IMR-90 (cell line): ENCODE measurements at regions not wholly inside any gene's neighbourhood (a gene's known extent, or its start where the extent isn't known, plus 50 kb on each side); places are given as distances from the start of the nearest gene placed in this dataset.

Experiments
- ATAC-seq: fragments of 200-7000 bp; cut with Tn5 transposase; 2 replicates; pipeline ENCODE4 v1.9.1; 2020; ENCODE audit warnings: low read depth, mild to moderate bottlenecking, moderate library complexity
- BruUV-seq: library from RNA; stranded (reverse); fragments of 400-500 nt; replicated peaks from 2 replicates; lab custom pipeline; 2021; lab: Mats Ljungman, UMichigan
- CTCF ChIA-PET: fragments of 300-600 bp; formaldehyde crosslinking; extraction: SDS; loops from one replicate; lab custom pipeline; 2021; ENCODE audit warnings: antibody characterized with exemption; lab: Yijun Ruan, JAX
- POLR2A ChIA-PET: fragments of 300-600 bp; sonication (Branson Sonifier 250); formaldehyde crosslinking; loops from one replicate; lab custom pipeline; 2022; ENCODE audit warnings: antibody characterized with exemption; ENCODE audit not compliant: unreplicated experiment; lab: Charles Lee
- DNase-seq: peaks from one replicate; pipeline ENCODE4 v3.0.0; 2013
- H2AFZ ChIP-seq: replicated peaks from 2 replicates; pipeline ENCODE3; 2013; ENCODE audit warnings: low read length, mild to moderate bottlenecking; ENCODE audit not compliant: poor library complexity
- H2AK5ac ChIP-seq: 2 replicates; pipeline ENCODE4 v1.6.1; 2013; ENCODE audit warnings: low read depth, low read length, inconsistent platforms
- H2AK9ac ChIP-seq: replicated peaks from 2 replicates; pipeline ENCODE3; 2013; ENCODE audit warnings: mild to moderate bottlenecking, low read depth, low read length, moderate library complexity; ENCODE audit not compliant: poor library complexity
- H2BK120ac ChIP-seq: 2 replicates; pipeline ENCODE4 v1.6.1; 2013; ENCODE audit warnings: low read depth, low read length, inconsistent platforms
- H2BK15ac ChIP-seq: 3 replicates; pipeline ENCODE4 v1.6.1; 2013; ENCODE audit warnings: low read depth, low read length, inconsistent platforms
- H2BK20ac ChIP-seq: 2 replicates; pipeline ENCODE4 v1.6.1; 2013; ENCODE audit warnings: low read depth, mild to moderate bottlenecking, inconsistent platforms, low read length, moderate library complexity
- H2BK5ac ChIP-seq: 2 replicates; pipeline ENCODE4 v1.6.1; 2013; ENCODE audit warnings: mild to moderate bottlenecking, low read depth, low read length, inconsistent platforms; ENCODE audit not compliant: poor library complexity, severe bottlenecking
- H3K14ac ChIP-seq: replicated peaks from 2 replicates; pipeline ENCODE4 v1.6.1; 2013; ENCODE audit warnings: low read depth, low read length, inconsistent platforms
- H3K18ac ChIP-seq: 2 replicates; pipeline ENCODE4 v1.6.1; 2013; ENCODE audit warnings: low read depth, low read length, control low read depth
- H3K23ac ChIP-seq: 2 replicates; pipeline ENCODE4 v1.6.1; 2013; ENCODE audit warnings: low read depth, low read length, inconsistent platforms
- H3K27ac ChIP-seq: 2 replicates; pipeline ENCODE4 v1.5.1; 2013; ENCODE audit warnings: mild to moderate bottlenecking, control low read depth, low read length; ENCODE audit not compliant: insufficient read depth
- H3K27me3 ChIP-seq: 2 replicates; pipeline ENCODE4 v1.6.1; 2013; ENCODE audit warnings: low read length; ENCODE audit not compliant: control insufficient read depth, insufficient read depth
- H3K36me3 ChIP-seq: 2 replicates; pipeline ENCODE4 v1.6.1; 2013; ENCODE audit warnings: low read length, mixed read lengths; ENCODE audit not compliant: control insufficient read depth, insufficient read depth
- H3K4ac ChIP-seq: 2 replicates; pipeline ENCODE4 v1.6.1; 2013; ENCODE audit warnings: low read depth, low read length, inconsistent platforms
- H3K4me1 ChIP-seq: 2 replicates; pipeline ENCODE4 v1.6.1; 2013; ENCODE audit warnings: low read length, mixed read lengths; ENCODE audit not compliant: control insufficient read depth, insufficient read depth
- H3K4me2 ChIP-seq: 2 replicates; pipeline ENCODE4 v1.6.1; 2013; ENCODE audit warnings: low read depth, mild to moderate bottlenecking, control low read depth, low read length, moderate library complexity
- H3K4me3 ChIP-seq: 2 replicates; pipeline ENCODE4 v1.5.1; 2013; ENCODE audit warnings: low read depth, mild to moderate bottlenecking, control low read depth, low read length, moderate library complexity; ENCODE audit not compliant: insufficient read depth
- H3K56ac ChIP-seq: 2 replicates; pipeline ENCODE4 v1.6.1; 2013; ENCODE audit warnings: low read length, inconsistent platforms; ENCODE audit not compliant: insufficient read depth; ENCODE audit errors: extremely low read depth
- H3K79me1 ChIP-seq, 2 experiments: 2 replicates each; pipeline ENCODE4 v1.6.1; 2013; ENCODE audit warnings: low read length in 2 of 2, inconsistent platforms in 1 of 2, low read depth in 1 of 2
- H3K9ac ChIP-seq: 2 replicates; pipeline ENCODE4 v1.6.1; 2013; ENCODE audit warnings: low read depth, low read length, control low read depth
- H3K9me1 ChIP-seq: 2 replicates; pipeline ENCODE4 v1.6.1; 2013; ENCODE audit warnings: low read length, inconsistent platforms; ENCODE audit not compliant: insufficient read depth
- H3K9me3 ChIP-seq: 2 replicates; pipeline ENCODE4 v1.6.1; 2013; ENCODE audit warnings: low read length; ENCODE audit not compliant: control insufficient read depth, insufficient read depth
- H4K20me1 ChIP-seq: 2 replicates; pipeline ENCODE4 v1.6.1; 2013; ENCODE audit warnings: low read length, inconsistent platforms; ENCODE audit not compliant: insufficient read depth
- H4K5ac ChIP-seq: 2 replicates; pipeline ENCODE4 v1.6.1; 2013; ENCODE audit warnings: mild to moderate bottlenecking, low read depth, low read length, control low read depth
- H4K8ac ChIP-seq, 2 experiments: 2 replicates each; pipeline ENCODE4 v1.6.1; 2013; ENCODE audit warnings: low read depth in 2 of 2, low read length in 2 of 2, control low read depth in 1 of 2, inconsistent platforms in 1 of 2
- H4K91ac ChIP-seq: 2 replicates; pipeline ENCODE4 v1.6.1; 2013; ENCODE audit warnings: low read depth, low read length, inconsistent platforms; ENCODE audit not compliant: insufficient read depth
- CEBPB ChIP-seq: IDR thresholded peaks from 2 replicates; pipeline ENCODE4 v1.6.1; 2012; ENCODE audit warnings: low read depth, low read length, improper control_type of control experiment
- CHD1 ChIP-seq: IDR thresholded peaks from 2 replicates; pipeline ENCODE4 v1.6.1; 2012; ENCODE audit warnings: low read depth, low read length, improper control_type of control experiment
- MAFK ChIP-seq: IDR thresholded peaks from 2 replicates; pipeline ENCODE4 v1.6.1; 2012; ENCODE audit warnings: low read depth, low read length, improper control_type of control experiment
- MAZ ChIP-seq: IDR thresholded peaks from 2 replicates; pipeline ENCODE4 v1.6.1; 2012; ENCODE audit warnings: low read depth, mild to moderate bottlenecking, low read length, improper control_type of control experiment, moderate library complexity, borderline replicate concordance
- RCOR1 ChIP-seq: IDR thresholded peaks from 2 replicates; pipeline ENCODE4 v1.6.1; 2012; ENCODE audit warnings: mild to moderate bottlenecking, low read length, improper control_type of control experiment; ENCODE audit not compliant: insufficient replicate concordance
- WGBS, 2 experiments: methylation state at CpG; one replicate each; pipeline versions ENCODE4 v1.1.5 to v1.1.7; 2013; ENCODE audit warnings: missing lambda C conversion rate in 2 of 2; ENCODE audit not compliant: insufficient read length in 1 of 2; ENCODE audit errors: extremely low coverage in 2 of 2; 5-methylcytosine and 5-hydroxymethylcytosine counted together
- dilution Hi-C: fragments of 300-500 bp; cut with HindIII; formaldehyde crosslinking; loops from one replicate; pipeline ENCODE4 v1.14.3; 2018; ENCODE audit warnings: low sequenced_read_pairs; ENCODE audit not compliant: unreplicated experiment
- in situ Hi-C: fragments of 300-500 bp; cut with MboI; formaldehyde crosslinking; loops from 3 replicates; pipeline ENCODE4 v1.14.3; 2019; ENCODE audit warnings: low sequenced_read_pairs, inconsistent platforms, mixed read lengths
- intact Hi-C: fragments of 100-400 bp; cut with micrococcal nuclease; formaldehyde crosslinking; loops from 2 replicates; pipeline ENCODE4 v1.10.0; 2022
- TF ChIP-seq, protein P1 (sequence below): fragments of 150-350 bp; IDR thresholded peaks from 2 replicates; pipeline ENCODE4 v1.6.1; 2017; ENCODE audit warnings: mild to moderate bottlenecking, antibody characterized with exemption, low read length, low read depth

DNA sequence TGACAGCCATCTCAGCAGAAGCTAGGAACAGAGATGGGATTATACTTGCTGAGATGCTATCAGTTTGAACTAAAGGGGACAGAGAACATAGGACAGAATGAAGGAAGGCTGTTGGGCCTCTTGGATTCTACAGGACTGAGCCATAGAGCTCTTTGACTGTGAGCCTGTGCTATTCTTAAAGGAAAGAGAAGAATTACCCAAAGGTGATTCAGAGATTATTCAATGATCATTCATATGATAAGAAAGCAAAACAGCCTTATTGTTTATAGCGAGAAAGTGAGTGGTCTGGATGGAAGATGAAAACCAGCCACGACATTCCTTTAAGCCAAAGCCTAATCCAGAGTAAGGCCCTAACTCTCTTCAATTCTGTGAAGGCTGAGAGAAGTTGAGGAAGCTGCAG is 69.7 kb upstream of the NEUROD6 start:
- CTCF ChIA-PET = no interaction called here
- no peak overlapping the region for H3K4me2 ChIP-seq

More for the DNA sequence above, 69.7 kb upstream of the NEUROD6 start:
- DNase-seq (no peak), ATAC-seq (no peak)
- no peaks in the 10 kb centered on the region for H3K79me1 ChIP-seq
- dilution Hi-C loops = no loop called here
- H3K36me3 ChIP-seq = no peaks in the 10 kb centered on the region
- H3K18ac ChIP-seq = no peak overlapping the region
- intact Hi-C loops = no loop called here
- H3K4ac ChIP-seq = no peak overlapping the region
- no peak overlapping the region for H2AFZ ChIP-seq
- no peak overlapping the region for H4K8ac ChIP-seq
- H2BK120ac ChIP-seq = no peak overlapping the region
- no peak overlapping the region for H4K91ac ChIP-seq
- in situ Hi-C loops = no loop called here
- no peak overlapping the region for H2AK9ac ChIP-seq
- POLR2A ChIA-PET = no interaction called here
- no peak overlapping the region for H3K14ac ChIP-seq
- H3K27ac ChIP-seq = no peak overlapping the region
- H2BK15ac ChIP-seq = no peak overlapping the region
- H3K56ac ChIP-seq = no peak overlapping the region
- no peaks in the 10 kb centered on the region for H3K4me1 ChIP-seq
- no peaks in the 10 kb centered on the region for H3K9me1 ChIP-seq
- TF ChIP-seq MAFK (no peak), CEBPB (no peak), MAZ (no peak), CHD1 (no peak), RCOR1 (no peak)
- TF ChIP-seq, protein P1, sequence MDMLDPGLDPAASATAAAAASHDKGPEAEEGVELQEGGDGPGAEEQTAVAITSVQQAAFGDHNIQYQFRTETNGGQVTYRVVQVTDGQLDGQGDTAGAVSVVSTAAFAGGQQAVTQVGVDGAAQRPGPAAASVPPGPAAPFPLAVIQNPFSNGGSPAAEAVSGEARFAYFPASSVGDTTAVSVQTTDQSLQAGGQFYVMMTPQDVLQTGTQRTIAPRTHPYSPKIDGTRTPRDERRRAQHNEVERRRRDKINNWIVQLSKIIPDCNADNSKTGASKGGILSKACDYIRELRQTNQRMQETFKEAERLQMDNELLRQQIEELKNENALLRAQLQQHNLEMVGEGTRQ = no peak
- H2AK5ac ChIP-seq = no peak overlapping the region
- H3K23ac ChIP-seq = no peak overlapping the region
- no CpG with 5 or more reads among the region's 2 CpGs for WGBS, 2 experiments
- H2BK5ac ChIP-seq = no peak overlapping the region
- H4K20me1 ChIP-seq = no peaks in the 10 kb centered on the region
- no peaks in the 10 kb centered on the region for H3K9me3 ChIP-seq
- H3K4me3 ChIP-seq = no peak overlapping the region
- BruUV-seq = no TSS peak
- H3K9ac ChIP-seq = no peak overlapping the region
- H2BK20ac ChIP-seq = no peak overlapping the region
- H4K5ac ChIP-seq = no peak overlapping the region
- no peaks in the 10 kb centered on the region for H3K27me3 ChIP-seq
